Activated CD8-positive, alpha-beta memory T cell treated with anti-CD3 and anti-CD28 coated beads, Interleukin-2, amount 10 ng/mL, durations not matched to agents 7 days and 5 days (primary cell): ENCODE measurements at regions not wholly inside any gene's neighbourhood (a gene's known extent, or its start where the extent isn't known, plus 50 kb on each side); places are given as distances from the start of the nearest gene placed in this dataset.
"Not testable (repeated sequence)": the region's sequence is repeated elsewhere in the genome, so short reads cannot be mapped to it uniquely, and the experiment has no call there.

Source experiments
- ATAC-seq: fragments of 150-1000 bp; cut with Tn5 transposase; one replicate; pipeline ENCODE4 v1.10.0; 2021; ENCODE audit warnings: moderate library complexity
- CTCF ChIA-PET: fragments of 350-600 bp; sonication (Branson Sonifier 250); formaldehyde crosslinking; loops from one replicate; lab custom pipeline; 2021; ENCODE audit warnings: antibody characterized with exemption; lab: Charles Lee
- DNase-seq: peaks from one replicate; pipeline ENCODE4 v3.0.0-alpha.2; 2020
- H3K27ac Mint-ChIP-seq: one replicate; pipeline ENCODE4 v1.8.0; 2021; ENCODE audit warnings: mild to moderate bottlenecking, mixed read lengths
- H3K27me3 Mint-ChIP-seq: one replicate; pipeline ENCODE4 v1.8.0; 2021; ENCODE audit warnings: mixed read lengths
- H3K36me3 Mint-ChIP-seq: one replicate; pipeline ENCODE4 v1.8.0; 2021; ENCODE audit warnings: mild to moderate bottlenecking, mixed read lengths
- H3K4me1 Mint-ChIP-seq: one replicate; pipeline ENCODE4 v1.8.0; 2021; ENCODE audit warnings: mixed read lengths
- H3K4me3 Mint-ChIP-seq: one replicate; pipeline ENCODE4 v1.8.0; 2021; ENCODE audit warnings: mild to moderate bottlenecking, moderate library complexity, mixed read lengths
- H3K9me3 Mint-ChIP-seq: one replicate; pipeline ENCODE4 v1.8.0; 2022; ENCODE audit warnings: low read depth, mixed read lengths

GRCh38 chr10:3330663-3331062 is 158.1 kb upstream of the PITRM1 start:
- H3K27ac Mint-ChIP-seq = no peak overlapping the region
- ATAC-seq (no peak), DNase-seq (no peak)
- CTCF ChIA-PET = no interaction called here
- H3K36me3 Mint-ChIP-seq = no peaks in the 10 kb centered on the region
- peaks cover 19% of the 10 kb centered on the region for H3K27me3 Mint-ChIP-seq
- no peaks in the 10 kb centered on the region for H3K9me3 Mint-ChIP-seq
- no peak overlapping the region for H3K4me3 Mint-ChIP-seq
- H3K4me1 Mint-ChIP-seq = no peaks in the 10 kb centered on the region

- Mint-ChIP-seq H3K36me3 (no peaks in the 10 kb centered on the region), H3K9me3 (no peaks in the 10 kb centered on the region), H3K4me3 (no peak overlapping the region), H3K4me1 (no peaks in the 10 kb centered on the region), H3K27ac (no peak overlapping the region), H3K27me3 (peaks cover 15% of the 10 kb centered on the region)
- DNase-seq (no peak), ATAC-seq (no peak)
- CTCF ChIA-PET = no interaction called here
These were observed 153.6 kb upstream of the PITRM1 start for GRCh38 chr10:3325954-3326750.

GRCh38 chr10:3324612-3325038 is 152.0 kb upstream of the PITRM1 start:
- H3K9me3 Mint-ChIP-seq = no peaks in the 10 kb centered on the region
- H3K36me3 Mint-ChIP-seq = no peaks in the 10 kb centered on the region
- peaks cover 7% of the 10 kb centered on the region for H3K27me3 Mint-ChIP-seq
- ATAC-seq (no peak), DNase-seq (no peak)
- H3K4me3 Mint-ChIP-seq = no peak overlapping the region
- no peak overlapping the region for H3K27ac Mint-ChIP-seq
- H3K4me1 Mint-ChIP-seq = no peaks in the 10 kb centered on the region
- CTCF ChIA-PET = no interaction called here

- Mint-ChIP-seq H3K9me3 (no peaks in the 10 kb centered on the region), H3K27me3 (peaks cover 7% of the 10 kb centered on the region), H3K4me3 (no peak overlapping the region), H3K27ac (no peak overlapping the region), H3K4me1 (no peaks in the 10 kb centered on the region), H3K36me3 (no peaks in the 10 kb centered on the region)
- DNase-seq (no peak), ATAC-seq (no peak)
- CTCF ChIA-PET = no interaction called here
These were observed 151.4 kb upstream of the PITRM1 start for GRCh38 chr10:3323865-3324498.

GRCh38 chr10:3321123-3321522 is 148.5 kb upstream of the PITRM1 start:
- Mint-ChIP-seq H3K27me3 (peaks cover 3% of the 10 kb centered on the region), H3K27ac (no peak overlapping the region), H3K9me3 (no peaks in the 10 kb centered on the region), H3K4me3 (no peak overlapping the region), H3K36me3 (peaks cover 2% of the 10 kb centered on the region), H3K4me1 (no peaks in the 10 kb centered on the region)
- no peak for DNase-seq
- CTCF ChIA-PET = no interaction called here
- ATAC-seq = no peak

- H3K27ac Mint-ChIP-seq = no peak overlapping the region
- ATAC-seq = no peak
- CTCF ChIA-PET = no interaction called here
These were observed 147.2 kb upstream of the PITRM1 start for GRCh38 chr10:3319811-3320226.

GRCh38 chr10:3318480-3318807 is 145.9 kb upstream of the PITRM1 start:
- H3K27ac Mint-ChIP-seq, ATAC-seq, H3K4me3 Mint-ChIP-seq, H3K4me1 Mint-ChIP-seq, CTCF ChIA-PET, H3K36me3 Mint-ChIP-seq, H3K27me3 Mint-ChIP-seq, H3K9me3 Mint-ChIP-seq, DNase-seq: not testable (repeated sequence)

More at GRCh38 chr10:3319811-3320226, 147.2 kb upstream of the PITRM1 start:
- H3K36me3 Mint-ChIP-seq = peaks cover 2% of the 10 kb centered on the region
- peaks cover 5% of the 10 kb centered on the region for H3K27me3 Mint-ChIP-seq
- H3K9me3 Mint-ChIP-seq = no peaks in the 10 kb centered on the region
- DNase-seq = no peak
- H3K4me3 Mint-ChIP-seq = no peak overlapping the region
- no peaks in the 10 kb centered on the region for H3K4me1 Mint-ChIP-seq

- H3K36me3 Mint-ChIP-seq = not testable (repeated sequence)
These were observed 145.2 kb upstream of the PITRM1 start for GRCh38 chr10:3317553-3318479.

GRCh38 chr10:3314445-3315085 is 142.0 kb upstream of the PITRM1 start:
- H3K4me3 Mint-ChIP-seq, CTCF ChIA-PET, H3K27ac Mint-ChIP-seq, H3K9me3 Mint-ChIP-seq, H3K36me3 Mint-ChIP-seq, H3K4me1 Mint-ChIP-seq, DNase-seq, ATAC-seq: not testable (repeated sequence)
- peaks cover 26% of the 10 kb centered on the region for H3K27me3 Mint-ChIP-seq

More at GRCh38 chr10:3317553-3318479, 145.2 kb upstream of the PITRM1 start:
- H3K27ac Mint-ChIP-seq, ATAC-seq, H3K9me3 Mint-ChIP-seq, DNase-seq, H3K4me1 Mint-ChIP-seq, CTCF ChIA-PET, H3K4me3 Mint-ChIP-seq: not testable (repeated sequence)
- peaks cover 12% of the 10 kb centered on the region for H3K27me3 Mint-ChIP-seq

GRCh38 chr10:3313784-3314444 is 141.3 kb upstream of the PITRM1 start:
- CTCF ChIA-PET, H3K4me3 Mint-ChIP-seq, DNase-seq, H3K4me1 Mint-ChIP-seq, H3K27ac Mint-ChIP-seq, ATAC-seq, H3K36me3 Mint-ChIP-seq, H3K9me3 Mint-ChIP-seq: not testable (repeated sequence)
- peaks cover 26% of the 10 kb centered on the region for H3K27me3 Mint-ChIP-seq

- no peak for ATAC-seq
- CTCF ChIA-PET = interaction anchor here (1.3 kb wide), 1 partner anchor 13 kb away, joined by 3 read pairs; no protein-coding TSS in a partner anchor
- Mint-ChIP-seq H3K4me3 (no peak overlapping the region), H3K9me3 (no peaks in the 10 kb centered on the region), H3K27me3 (peaks cover 30% of the 10 kb centered on the region), H3K27ac (no peak overlapping the region), H3K4me1 (peaks cover 3% of the 10 kb centered on the region), H3K36me3 (peaks cover under 1% of the 10 kb centered on the region)
- no peak for DNase-seq
These were observed 139.9 kb upstream of the PITRM1 start for GRCh38 chr10:3312403-3312940.

GRCh38 chr10:3310016-3310784 is 137.6 kb upstream of the PITRM1 start:
- DNase-seq (no peak), ATAC-seq (no peak)
- H3K36me3 Mint-ChIP-seq = no peaks in the 10 kb centered on the region
- no peak overlapping the region for H3K27ac Mint-ChIP-seq
- CTCF ChIA-PET = no interaction called here
- H3K4me3 Mint-ChIP-seq = no peak overlapping the region
- H3K27me3 Mint-ChIP-seq = peaks cover 32% of the 10 kb centered on the region
- no peaks in the 10 kb centered on the region for H3K9me3 Mint-ChIP-seq
- H3K4me1 Mint-ChIP-seq = peaks cover 3% of the 10 kb centered on the region
